GM18498 (cell line): ENCODE measurements at regions not wholly inside any gene's neighbourhood (a gene's known extent, or its start where the extent isn't known, plus 50 kb on each side); places are given as distances from the start of the nearest gene placed in this dataset.
A peak's percentile ranks its signal among the peaks of the same experiment; 100 is the strongest.
"Not testable (repeated sequence)": the region's sequence is repeated elsewhere in the genome, so short reads cannot be mapped to it uniquely, and the experiment has no call there.

ENCODE experiments used
- ATAC-seq: cut with Tn5 transposase; IDR thresholded peaks from one replicate; pipeline ENCODE4 v1.9.1; 2021; ENCODE audit warnings: mild to moderate bottlenecking, moderate library complexity; ENCODE audit not compliant: unreplicated experiment

GRCh38 chr6:11851387-11851786 lies 72.8 kb upstream of the ADTRP start:
- ATAC-seq, result no peak

GRCh38 chr6:11848852-11849731 lies 70.5 kb upstream of the ADTRP start:
- ATAC-seq, result no peak

- no peak for ATAC-seq
Observed at GRCh38 chr6:11848346-11848651, 69.7 kb upstream of the ADTRP start.

- ATAC-seq, result no peak
Observed at GRCh38 chr6:11847515-11848345, 69.1 kb upstream of the ADTRP start.

GRCh38 chr6:11847068-11847467 lies 68.5 kb upstream of the ADTRP start:
- not testable (repeated sequence) for ATAC-seq

GRCh38 chr6:11845664-11846577 lies 67.3 kb upstream of the ADTRP start:
- ATAC-seq, result no peak

- ATAC-seq, result not testable (repeated sequence)
Observed at GRCh38 chr6:11842795-11843194, 64.2 kb upstream of the ADTRP start.

- ATAC-seq, result no peak
Observed at GRCh38 chr6:11835065-11835464, 56.5 kb upstream of the ADTRP start.

GRCh38 chr6:11833626-11834592 lies 55.3 kb upstream of the ADTRP start:
- ATAC-seq, result peak; percentile 79

- ATAC-seq, result no peak
Observed at GRCh38 chr6:11831653-11832052, 53.0 kb upstream of the ADTRP start.

- ATAC-seq, result no peak
Observed at GRCh38 chr6:11830520-11830919, 51.9 kb upstream of the ADTRP start.

- no peak for ATAC-seq
Observed at GRCh38 chr6:11830105-11830504, 51.5 kb upstream of the ADTRP start.

GRCh38 chr6:11828262-11828870 lies 49.8 kb upstream of the ADTRP start:
- ATAC-seq, result peak; percentile 50
